ENCODE measurements at regions not wholly inside any gene's neighbourhood (a gene's known extent, or its start where the extent isn't known, plus 50 kb on each side); places are given as distances from the start of the nearest gene placed in this dataset.

DNA sequence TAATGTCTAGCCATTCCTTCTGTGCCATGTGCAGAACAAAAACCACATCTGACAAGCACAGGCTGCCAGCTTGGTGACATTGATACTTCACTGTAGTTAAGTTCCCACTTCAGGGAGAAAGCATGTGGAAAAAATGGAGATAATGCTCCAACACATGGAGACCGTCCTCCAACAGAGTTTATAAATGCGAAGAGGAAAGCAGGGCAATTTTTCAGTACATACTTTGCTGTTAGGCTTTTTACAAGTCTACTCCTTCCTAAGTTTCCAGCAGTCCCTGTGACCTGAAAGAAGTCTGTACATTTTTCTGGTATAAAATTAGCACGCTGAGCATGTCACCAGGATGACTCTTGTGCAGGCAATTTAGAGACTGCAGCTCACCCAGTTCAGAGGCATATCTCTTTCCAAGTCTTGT is 766.9 kb upstream of the IGFBP7 start:
- TF ChIP-seq, protein P1, sequence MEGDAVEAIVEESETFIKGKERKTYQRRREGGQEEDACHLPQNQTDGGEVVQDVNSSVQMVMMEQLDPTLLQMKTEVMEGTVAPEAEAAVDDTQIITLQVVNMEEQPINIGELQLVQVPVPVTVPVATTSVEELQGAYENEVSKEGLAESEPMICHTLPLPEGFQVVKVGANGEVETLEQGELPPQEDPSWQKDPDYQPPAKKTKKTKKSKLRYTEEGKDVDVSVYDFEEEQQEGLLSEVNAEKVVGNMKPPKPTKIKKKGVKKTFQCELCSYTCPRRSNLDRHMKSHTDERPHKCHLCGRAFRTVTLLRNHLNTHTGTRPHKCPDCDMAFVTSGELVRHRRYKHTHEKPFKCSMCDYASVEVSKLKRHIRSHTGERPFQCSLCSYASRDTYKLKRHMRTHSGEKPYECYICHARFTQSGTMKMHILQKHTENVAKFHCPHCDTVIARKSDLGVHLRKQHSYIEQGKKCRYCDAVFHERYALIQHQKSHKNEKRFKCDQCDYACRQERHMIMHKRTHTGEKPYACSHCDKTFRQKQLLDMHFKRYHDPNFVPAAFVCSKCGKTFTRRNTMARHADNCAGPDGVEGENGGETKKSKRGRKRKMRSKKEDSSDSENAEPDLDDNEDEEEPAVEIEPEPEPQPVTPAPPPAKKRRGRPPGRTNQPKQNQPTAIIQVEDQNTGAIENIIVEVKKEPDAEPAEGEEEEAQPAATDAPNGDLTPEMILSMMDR (IDR thresholded peaks at IDR 0.05 in 8 of 11, conservative IDR thresholded peaks at IDR 0.05 in 3 of 11): no peak
- TF ChIP-seq POLR2A (IDR thresholded peaks at IDR 0.05): no peak

Measured in spleen (tissue), 7 donors.